ENCODE measurements at regions not wholly inside any gene's neighbourhood (a gene's known extent, or its start where the extent isn't known, plus 50 kb on each side); places are given as distances from the start of the nearest gene placed in this dataset.

DNA sequence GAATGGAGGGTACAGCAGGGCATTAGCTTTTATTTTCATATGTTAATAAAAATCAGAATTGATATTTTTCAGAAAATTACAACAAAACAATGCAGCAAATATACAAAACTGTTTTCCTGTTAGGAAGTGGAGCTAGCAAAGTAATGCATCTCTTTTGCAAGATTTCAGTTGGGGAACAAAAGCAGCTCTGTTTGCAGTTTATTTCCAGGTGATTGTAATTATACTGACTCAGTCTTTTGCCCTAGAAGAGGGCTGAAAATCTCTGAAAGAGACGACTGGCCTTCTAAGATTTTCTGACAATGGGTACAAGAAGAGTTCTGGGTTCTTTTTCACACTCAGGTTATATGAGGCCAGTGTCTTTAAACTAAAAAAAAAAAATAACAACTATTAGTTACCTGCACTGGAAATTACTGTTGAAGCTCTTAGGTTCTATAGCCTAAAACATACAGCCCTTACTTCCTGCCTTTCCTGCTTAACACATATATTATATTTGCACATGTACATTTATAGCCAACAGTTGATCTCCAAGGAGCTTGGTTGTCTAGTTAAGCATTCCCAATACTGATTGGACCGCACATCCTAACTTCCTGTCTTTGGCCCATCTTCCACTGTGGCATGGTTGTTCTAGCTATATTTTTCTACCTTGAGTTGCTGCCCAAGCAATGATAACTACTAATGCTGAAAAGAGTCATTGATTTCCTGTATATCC is 199.1 kb upstream of the KRR1 start:
- TF ChIP-seq POLR2A (IDR thresholded peaks at IDR 0.05; ENCODE audit: low read depth, low read length) (no peak), POLR2AphosphoS5 (IDR thresholded peaks at IDR 0.05; ENCODE audit: low read depth, low read length) (no peak), TAF1 (IDR thresholded peaks at IDR 0.05; ENCODE audit: borderline replicate concordance, low read depth, low read length) (no peak)

Measured in GM12892 (cell line).